Mesendoderm (in vitro differentiated cells): ENCODE measurements at regions not wholly inside any gene's neighbourhood (a gene's known extent, or its start where the extent isn't known, plus 50 kb on each side); places are given as distances from the start of the nearest gene placed in this dataset.

Source experiments
- DNase-seq: peaks from one replicate; pipeline ENCODE4 v3.0.0; 2013
- H2AK5ac ChIP-seq: 2 replicates; pipeline ENCODE4 v1.6.1; 2013; ENCODE audit warnings: low read length, inconsistent platforms
- H2BK120ac ChIP-seq: 2 replicates; pipeline ENCODE4 v1.6.1; 2013; ENCODE audit warnings: low read depth, mild to moderate bottlenecking, low read length, moderate library complexity, mixed read lengths
- H2BK15ac ChIP-seq: replicated peaks from 2 replicates; pipeline ENCODE4 v1.6.1; 2013; ENCODE audit warnings: low read depth, mild to moderate bottlenecking, moderate library complexity
- H2BK5ac ChIP-seq: 2 replicates; pipeline ENCODE4 v1.6.1; 2013; ENCODE audit warnings: low read length, inconsistent platforms
- H3K18ac ChIP-seq: 2 replicates; pipeline ENCODE4 v1.6.1; 2013; ENCODE audit warnings: mild to moderate bottlenecking, low read length, mixed read lengths
- H3K23ac ChIP-seq: one replicate; pipeline ENCODE4 v1.6.1; 2013; ENCODE audit warnings: low read length
- H3K27ac ChIP-seq: 2 replicates; pipeline ENCODE4 v1.5.1; 2013; ENCODE audit warnings: low read depth, mild to moderate bottlenecking, inconsistent platforms, low read length, moderate library complexity
- H3K27me3 ChIP-seq: 2 replicates; pipeline ENCODE4 v1.6.1; 2013; ENCODE audit warnings: low read length, control low read depth, mild to moderate bottlenecking, inconsistent platforms; ENCODE audit not compliant: insufficient read depth, poor library complexity
- H3K36me3 ChIP-seq: 2 replicates; pipeline ENCODE4 v1.6.1; 2013; ENCODE audit warnings: low read length, inconsistent platforms; ENCODE audit not compliant: control insufficient read depth, insufficient read depth
- H3K4ac ChIP-seq: one replicate; pipeline ENCODE4 v1.6.1; 2013; ENCODE audit warnings: low read depth, mild to moderate bottlenecking, low read length, moderate library complexity
- H3K4me1 ChIP-seq: 2 replicates; pipeline ENCODE4 v1.6.1; 2013; ENCODE audit warnings: low read depth, low read length, inconsistent platforms; ENCODE audit not compliant: control insufficient read depth
- H3K4me2 ChIP-seq: 2 replicates; pipeline ENCODE4 v1.6.1; 2013; ENCODE audit warnings: low read length
- H3K4me3 ChIP-seq: 2 replicates; pipeline ENCODE4 v1.5.1; 2013; ENCODE audit warnings: mild to moderate bottlenecking, low read length
- H3K56ac ChIP-seq: one replicate; pipeline ENCODE4 v1.6.1; 2013; ENCODE audit warnings: low read length
- H3K79me1 ChIP-seq: 2 replicates; pipeline ENCODE4 v1.6.1; 2013; ENCODE audit warnings: low read length, inconsistent platforms
- H3K79me2 ChIP-seq: 2 replicates; pipeline ENCODE4 v1.6.1; 2013; ENCODE audit warnings: mild to moderate bottlenecking, low read length; ENCODE audit not compliant: control insufficient read depth, insufficient read depth
- H3K9ac ChIP-seq: 2 replicates; pipeline ENCODE4 v1.6.1; 2013; ENCODE audit warnings: low read length, inconsistent platforms
- H4K5ac ChIP-seq: one replicate; pipeline ENCODE4 v1.6.1; 2013; ENCODE audit warnings: low read length
- H4K8ac ChIP-seq: one replicate; pipeline ENCODE4 v1.6.1; 2013; ENCODE audit warnings: low read depth, mild to moderate bottlenecking, control low read depth, low read length, moderate library complexity
- WGBS: extraction: QIAGEN DNeasy Blood & Tissue Kit; methylation state at CpG from one replicate; pipeline ENCODE4 v1.1.7; 2013; ENCODE audit warnings: low lambda C conversion rate, missing lambda C conversion rate; ENCODE audit not compliant: insufficient coverage; ENCODE audit errors: extremely low coverage; 5-methylcytosine and 5-hydroxymethylcytosine counted together

GRCh38 chr6:156563714-156564113 is 213.5 kb upstream of the ARID1B start:
- Histone ChIP-seq H3K23ac (no peak overlapping the region), H3K27me3 (no peaks in the 10 kb centered on the region), H3K79me2 (no peaks in the 10 kb centered on the region), H3K4me2 (no peak overlapping the region), H3K79me1 (no peaks in the 10 kb centered on the region), H3K4ac (no peak overlapping the region), H3K4me1 (no peaks in the 10 kb centered on the region), H4K5ac (no peak overlapping the region), H3K18ac (no peak overlapping the region), H3K56ac (no peak overlapping the region), H2BK15ac (no peak overlapping the region), H3K36me3 (no peaks in the 10 kb centered on the region), H3K4me3 (no peak overlapping the region), H3K9ac (no peak overlapping the region), H2BK120ac (no peak overlapping the region), H2BK5ac (no peak overlapping the region), H4K8ac (no peak overlapping the region), H3K27ac (no peak overlapping the region), H2AK5ac (no peak overlapping the region)
- WGBS = no CpG with 5 or more reads among the region's 9 CpGs
- DNase-seq = no peak

GRCh38 chr6:156562636-156563035 is 214.5 kb upstream of the ARID1B start:
- H3K27ac ChIP-seq = no peak overlapping the region
- no peaks in the 10 kb centered on the region for H3K27me3 ChIP-seq
- no peak overlapping the region for H3K23ac ChIP-seq
- H3K4ac ChIP-seq = no peak overlapping the region
- H2AK5ac ChIP-seq = no peak overlapping the region
- H3K4me3 ChIP-seq = no peak overlapping the region
- H2BK15ac ChIP-seq = no peak overlapping the region
- H3K18ac ChIP-seq = no peak overlapping the region
- no peaks in the 10 kb centered on the region for H3K79me1 ChIP-seq
- no CpG with 5 or more reads among the region's 9 CpGs for WGBS
- H2BK5ac ChIP-seq = no peak overlapping the region
- H3K4me1 ChIP-seq = no peaks in the 10 kb centered on the region
- H4K8ac ChIP-seq = no peak overlapping the region
- no peak overlapping the region for H2BK120ac ChIP-seq
- no peak overlapping the region for H3K56ac ChIP-seq
- DNase-seq = no peak
- H3K9ac ChIP-seq = no peak overlapping the region
- no peak overlapping the region for H4K5ac ChIP-seq
- H3K36me3 ChIP-seq = no peaks in the 10 kb centered on the region
- H3K4me2 ChIP-seq = no peak overlapping the region
- H3K79me2 ChIP-seq = no peaks in the 10 kb centered on the region

GRCh38 chr6:156562019-156562418 is 215.2 kb upstream of the ARID1B start:
- Histone ChIP-seq H3K36me3 (no peaks in the 10 kb centered on the region), H4K8ac (no peak overlapping the region)

GRCh38 chr6:156560476-156560875 is 216.7 kb upstream of the ARID1B start:
- no peaks in the 10 kb centered on the region for H3K36me3 ChIP-seq
- no peaks in the 10 kb centered on the region for H3K79me1 ChIP-seq
- H4K5ac ChIP-seq = no peak overlapping the region
- H3K4ac ChIP-seq = no peak overlapping the region
- H3K27me3 ChIP-seq = no peaks in the 10 kb centered on the region
- no peak for DNase-seq
- no peak overlapping the region for H3K4me3 ChIP-seq
- H3K79me2 ChIP-seq = no peaks in the 10 kb centered on the region
- H3K4me1 ChIP-seq = no peaks in the 10 kb centered on the region
- H4K8ac ChIP-seq = no peak overlapping the region
- no peak overlapping the region for H3K18ac ChIP-seq
- H3K4me2 ChIP-seq = no peak overlapping the region
- H2BK15ac ChIP-seq = no peak overlapping the region
- no peak overlapping the region for H2AK5ac ChIP-seq
- H2BK120ac ChIP-seq = no peak overlapping the region
- H3K23ac ChIP-seq = no peak overlapping the region
- H3K56ac ChIP-seq = no peak overlapping the region
- H3K27ac ChIP-seq = no peak overlapping the region
- H3K9ac ChIP-seq = no peak overlapping the region
- H2BK5ac ChIP-seq = no peak overlapping the region

More at GRCh38 chr6:156562019-156562418, 215.2 kb upstream of the ARID1B start:
- no peak for DNase-seq
- Histone ChIP-seq H3K27me3 (no peaks in the 10 kb centered on the region), H3K23ac (no peak overlapping the region), H3K79me1 (no peaks in the 10 kb centered on the region), H3K9ac (no peak overlapping the region), H3K56ac (no peak overlapping the region), H2BK5ac (no peak overlapping the region), H3K79me2 (no peaks in the 10 kb centered on the region), H3K4me1 (no peaks in the 10 kb centered on the region), H3K4ac (no peak overlapping the region), H2BK120ac (no peak overlapping the region), H4K5ac (no peak overlapping the region), H2BK15ac (no peak overlapping the region), H3K18ac (no peak overlapping the region), H3K4me3 (no peak overlapping the region), H2AK5ac (no peak overlapping the region), H3K27ac (no peak overlapping the region), H3K4me2 (no peak overlapping the region)
- no CpG with 5 or more reads among the region's 13 CpGs for WGBS

GRCh38 chr6:156559162-156559690 is 218.0 kb upstream of the ARID1B start:
- no peak overlapping the region for H3K4ac ChIP-seq
- no peak overlapping the region for H3K18ac ChIP-seq
- no peak overlapping the region for H3K9ac ChIP-seq
- no CpG with 5 or more reads among the region's 4 CpGs for WGBS
- H4K8ac ChIP-seq = no peak overlapping the region
- no peak for DNase-seq
- H2AK5ac ChIP-seq = no peak overlapping the region
- no peaks in the 10 kb centered on the region for H3K79me2 ChIP-seq
- no peak overlapping the region for H4K5ac ChIP-seq
- H3K4me3 ChIP-seq = no peak overlapping the region
- no peaks in the 10 kb centered on the region for H3K36me3 ChIP-seq
- no peaks in the 10 kb centered on the region for H3K79me1 ChIP-seq
- no peaks in the 10 kb centered on the region for H3K4me1 ChIP-seq
- no peak overlapping the region for H3K23ac ChIP-seq
- H3K27me3 ChIP-seq = no peaks in the 10 kb centered on the region
- H3K56ac ChIP-seq = no peak overlapping the region
- no peak overlapping the region for H2BK15ac ChIP-seq
- no peak overlapping the region for H2BK120ac ChIP-seq
- H2BK5ac ChIP-seq = no peak overlapping the region
- no peak overlapping the region for H3K4me2 ChIP-seq
- H3K27ac ChIP-seq = no peak overlapping the region

- no peak overlapping the region for H3K23ac ChIP-seq
- no peaks in the 10 kb centered on the region for H3K79me1 ChIP-seq
- H3K36me3 ChIP-seq = no peaks in the 10 kb centered on the region
- H3K18ac ChIP-seq = no peak overlapping the region
- no peak overlapping the region for H3K9ac ChIP-seq
- H3K27ac ChIP-seq = no peak overlapping the region
- H3K4ac ChIP-seq = no peak overlapping the region
- H2BK5ac ChIP-seq = no peak overlapping the region
- no peak overlapping the region for H3K4me2 ChIP-seq
- no peak for DNase-seq
- no peak overlapping the region for H3K4me3 ChIP-seq
- H2BK15ac ChIP-seq = no peak overlapping the region
- H3K79me2 ChIP-seq = no peaks in the 10 kb centered on the region
- no peaks in the 10 kb centered on the region for H3K27me3 ChIP-seq
- no peaks in the 10 kb centered on the region for H3K4me1 ChIP-seq
- H3K56ac ChIP-seq = no peak overlapping the region
- WGBS = no CpG with 5 or more reads among the region's 1 CpG
- H2AK5ac ChIP-seq = no peak overlapping the region
- no peak overlapping the region for H2BK120ac ChIP-seq
- H4K5ac ChIP-seq = no peak overlapping the region
- no peak overlapping the region for H4K8ac ChIP-seq
These were observed 219.3 kb upstream of the ARID1B start for GRCh38 chr6:156557911-156558259.
